ES-I3 (cell line): ENCODE measurements at regions not wholly inside any gene's neighbourhood (a gene's known extent, or its start where the extent isn't known, plus 50 kb on each side); places are given as distances from the start of the nearest gene placed in this dataset.
"Not testable (repeated sequence)": the region's sequence is repeated elsewhere in the genome, so short reads cannot be mapped to it uniquely, and the experiment has no call there.

Experiments used
- H3K36me3 ChIP-seq: 2 replicates; pipeline ENCODE4 v1.6.1; 2013; ENCODE audit warnings: mild to moderate bottlenecking, low read length, control low read depth, moderate library complexity; ENCODE audit not compliant: insufficient read depth
- H3K4me1 ChIP-seq: 2 replicates; pipeline ENCODE4 v1.6.1; 2013; ENCODE audit warnings: mild to moderate bottlenecking, control low read depth, low read length; ENCODE audit not compliant: insufficient read depth
- H3K9ac ChIP-seq: 2 replicates; pipeline ENCODE4 v1.6.1; 2013; ENCODE audit warnings: low read depth, mild to moderate bottlenecking, low read length, moderate library complexity
- H3K9me3 ChIP-seq: 2 replicates; pipeline ENCODE4 v1.6.1; 2013; ENCODE audit warnings: mild to moderate bottlenecking, low read length, moderate library complexity; ENCODE audit not compliant: control insufficient read depth, insufficient read depth

- Histone ChIP-seq H3K4me1 (no peaks in the 10 kb centered on the region), H3K36me3 (no peaks in the 10 kb centered on the region), H3K9ac (no peak overlapping the region), H3K9me3 (no peaks in the 10 kb centered on the region)
These were observed 1795.5 kb downstream of the MRPL39 start for GRCh38 chr21:23811805-23812204.

GRCh38 chr21:23809573-23809972 lies 1797.7 kb downstream of the MRPL39 start:
- no peak overlapping the region for H3K9ac ChIP-seq
- no peaks in the 10 kb centered on the region for H3K36me3 ChIP-seq
- H3K4me1 ChIP-seq, result no peaks in the 10 kb centered on the region

GRCh38 chr21:23806966-23807548 lies 1800.2 kb downstream of the MRPL39 start:
- H3K4me1 ChIP-seq, H3K36me3 ChIP-seq, H3K9me3 ChIP-seq, H3K9ac ChIP-seq: not testable (repeated sequence)

More at GRCh38 chr21:23809573-23809972, 1797.7 kb downstream of the MRPL39 start:
- no peaks in the 10 kb centered on the region for H3K9me3 ChIP-seq

GRCh38 chr21:23804866-23805265 lies 1802.4 kb downstream of the MRPL39 start:
- Histone ChIP-seq H3K9me3 (no peaks in the 10 kb centered on the region), H3K4me1 (no peaks in the 10 kb centered on the region), H3K36me3 (no peaks in the 10 kb centered on the region), H3K9ac (no peak overlapping the region)

GRCh38 chr21:23801292-23801691 lies 1806.0 kb downstream of the MRPL39 start:
- Histone ChIP-seq H3K36me3 (no peaks in the 10 kb centered on the region), H3K4me1 (no peaks in the 10 kb centered on the region), H3K9ac (no peak overlapping the region), H3K9me3 (no peaks in the 10 kb centered on the region)

- Histone ChIP-seq H3K9me3 (no peaks in the 10 kb centered on the region), H3K9ac (no peak overlapping the region), H3K36me3 (no peaks in the 10 kb centered on the region), H3K4me1 (no peaks in the 10 kb centered on the region)
These were observed 1807.9 kb downstream of the MRPL39 start for GRCh38 chr21:23799376-23799775.

- Histone ChIP-seq H3K36me3 (no peaks in the 10 kb centered on the region), H3K9ac (no peak overlapping the region)
These were observed 1815.0 kb downstream of the MRPL39 start for GRCh38 chr21:23792300-23792699.

GRCh38 chr21:23789864-23790263 lies 1817.4 kb downstream of the MRPL39 start:
- Histone ChIP-seq H3K36me3 (no peaks in the 10 kb centered on the region), H3K9ac (no peak overlapping the region), H3K9me3 (no peaks in the 10 kb centered on the region), H3K4me1 (no peaks in the 10 kb centered on the region)

More at GRCh38 chr21:23792300-23792699, 1815.0 kb downstream of the MRPL39 start:
- no peaks in the 10 kb centered on the region for H3K9me3 ChIP-seq
- no peaks in the 10 kb centered on the region for H3K4me1 ChIP-seq

- Histone ChIP-seq H3K9me3 (no peaks in the 10 kb centered on the region), H3K4me1 (no peaks in the 10 kb centered on the region), H3K36me3 (no peaks in the 10 kb centered on the region), H3K9ac (no peak overlapping the region)
These were observed 1827.0 kb downstream of the MRPL39 start for GRCh38 chr21:23780326-23780725.

GRCh38 chr21:23743821-23744220 lies 1863.5 kb downstream of the MRPL39 start:
- peaks cover 9% of the 10 kb centered on the region for H3K9me3 ChIP-seq
- H3K4me1 ChIP-seq, result no peaks in the 10 kb centered on the region
- H3K36me3 ChIP-seq, result no peaks in the 10 kb centered on the region
- H3K9ac ChIP-seq, result no peak overlapping the region

GRCh38 chr21:23740463-23740862 lies 1866.8 kb downstream of the MRPL39 start:
- Histone ChIP-seq H3K36me3 (no peaks in the 10 kb centered on the region), H3K4me1 (no peaks in the 10 kb centered on the region), H3K9ac (no peak overlapping the region), H3K9me3 (no peaks in the 10 kb centered on the region; the same call in 1 of the 2 replicates)

GRCh38 chr21:23732776-23733175 lies 1874.5 kb downstream of the MRPL39 start:
- Histone ChIP-seq H3K9me3 (no peaks in the 10 kb centered on the region), H3K36me3 (no peaks in the 10 kb centered on the region), H3K9ac (no peak overlapping the region), H3K4me1 (no peaks in the 10 kb centered on the region)

- H3K9me3 ChIP-seq, result no peaks in the 10 kb centered on the region
- no peaks in the 10 kb centered on the region for H3K36me3 ChIP-seq
- H3K9ac ChIP-seq, result no peak overlapping the region
- H3K4me1 ChIP-seq, result no peaks in the 10 kb centered on the region
These were observed 1878.0 kb downstream of the MRPL39 start for GRCh38 chr21:23729331-23729730.

GRCh38 chr21:23725576-23725975 lies 1881.7 kb downstream of the MRPL39 start:
- Histone ChIP-seq H3K9me3 (no peaks in the 10 kb centered on the region), H3K36me3 (no peaks in the 10 kb centered on the region), H3K9ac (no peak overlapping the region), H3K4me1 (no peaks in the 10 kb centered on the region)

- H3K9ac ChIP-seq, result no peak overlapping the region
- no peaks in the 10 kb centered on the region for H3K36me3 ChIP-seq
- no peaks in the 10 kb centered on the region for H3K4me1 ChIP-seq
- peaks cover 4% of the 10 kb centered on the region; the same call in 1 of the 2 replicates for H3K9me3 ChIP-seq
These were observed 1888.6 kb downstream of the MRPL39 start for GRCh38 chr21:23718446-23719285.
